Gastrocnemius medialis (tissue), 4 donors: ENCODE measurements at regions not wholly inside any gene's neighbourhood (a gene's known extent, or its start where the extent isn't known, plus 50 kb on each side); places are given as distances from the start of the nearest gene placed in this dataset.

Experiments
- POLR2A ChIP-seq, 2 donors: fragments of 450-650 bp; IDR thresholded peaks; one replicate each; pipeline ENCODE4 v1.6.1; 2017; ENCODE audit warnings: antibody characterized with exemption in 2 of 2, mild to moderate bottlenecking in 2 of 2, moderate library complexity in 2 of 2
- TF ChIP-seq, protein P1 (sequence below), 5 experiments: fragments of 450-650 bp in 3 of 5; fragments of 200-600 bp in 2 of 5; sonication (generic) in 2 of 5; IDR thresholded peaks in 4 of 5; conservative IDR thresholded peaks in 1 of 5; 1 replicate in 4 of 5; 2 replicates in 1 of 5; pipeline ENCODE4 v1.5.1; 2016 to 2019; ENCODE audit warnings: antibody characterized with exemption in 5 of 5, mild to moderate bottlenecking in 3 of 5, moderate library complexity in 3 of 5

DNA sequence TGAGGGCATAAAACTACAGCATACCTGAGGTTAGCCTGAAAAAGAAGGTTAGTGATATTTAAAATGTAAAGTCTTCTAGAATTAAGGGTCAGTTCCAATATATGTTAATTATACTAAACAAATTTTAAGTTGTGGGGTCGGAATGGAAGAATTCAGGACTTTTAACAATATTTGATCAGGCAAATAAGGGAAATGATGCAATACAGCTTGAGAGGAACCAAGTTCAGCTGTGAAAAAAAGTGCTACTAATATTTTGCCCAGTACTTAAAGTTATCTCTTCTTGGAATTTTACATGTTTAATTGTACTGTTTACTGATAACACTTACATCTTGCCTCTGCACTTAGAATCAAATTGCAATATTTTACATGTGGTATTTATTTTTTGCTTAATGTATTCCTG lies 345.5 kb upstream of the CWC22 start:
- no peak for TF ChIP-seq POLR2A (IDR thresholded peaks at IDR 0.05)
- TF ChIP-seq, protein P1, sequence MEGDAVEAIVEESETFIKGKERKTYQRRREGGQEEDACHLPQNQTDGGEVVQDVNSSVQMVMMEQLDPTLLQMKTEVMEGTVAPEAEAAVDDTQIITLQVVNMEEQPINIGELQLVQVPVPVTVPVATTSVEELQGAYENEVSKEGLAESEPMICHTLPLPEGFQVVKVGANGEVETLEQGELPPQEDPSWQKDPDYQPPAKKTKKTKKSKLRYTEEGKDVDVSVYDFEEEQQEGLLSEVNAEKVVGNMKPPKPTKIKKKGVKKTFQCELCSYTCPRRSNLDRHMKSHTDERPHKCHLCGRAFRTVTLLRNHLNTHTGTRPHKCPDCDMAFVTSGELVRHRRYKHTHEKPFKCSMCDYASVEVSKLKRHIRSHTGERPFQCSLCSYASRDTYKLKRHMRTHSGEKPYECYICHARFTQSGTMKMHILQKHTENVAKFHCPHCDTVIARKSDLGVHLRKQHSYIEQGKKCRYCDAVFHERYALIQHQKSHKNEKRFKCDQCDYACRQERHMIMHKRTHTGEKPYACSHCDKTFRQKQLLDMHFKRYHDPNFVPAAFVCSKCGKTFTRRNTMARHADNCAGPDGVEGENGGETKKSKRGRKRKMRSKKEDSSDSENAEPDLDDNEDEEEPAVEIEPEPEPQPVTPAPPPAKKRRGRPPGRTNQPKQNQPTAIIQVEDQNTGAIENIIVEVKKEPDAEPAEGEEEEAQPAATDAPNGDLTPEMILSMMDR (IDR thresholded peaks at IDR 0.05 in 4 of 5, conservative IDR thresholded peaks at IDR 0.05 in 1 of 5) = no peak
